HK-2 (cell line): ENCODE measurements at regions not wholly inside any gene's neighbourhood (a gene's known extent, or its start where the extent isn't known, plus 50 kb on each side); places are given as distances from the start of the nearest gene placed in this dataset.

Experiments
- DNase-seq: peaks from one replicate; pipeline ENCODE4 v3.0.0-alpha.2; 2018; ENCODE audit not compliant: unreplicated experiment

- no peak for DNase-seq
Measured at GRCh38 chr5:165175041-165175440, 1669.6 kb downstream of the MAT2B start.

GRCh38 chr5:165184183-165184582 lies 1678.8 kb downstream of the MAT2B start:
- DNase-seq = no peak

- no peak for DNase-seq
Measured at GRCh38 chr5:165185716-165186115, 1680.3 kb downstream of the MAT2B start.

DNA sequence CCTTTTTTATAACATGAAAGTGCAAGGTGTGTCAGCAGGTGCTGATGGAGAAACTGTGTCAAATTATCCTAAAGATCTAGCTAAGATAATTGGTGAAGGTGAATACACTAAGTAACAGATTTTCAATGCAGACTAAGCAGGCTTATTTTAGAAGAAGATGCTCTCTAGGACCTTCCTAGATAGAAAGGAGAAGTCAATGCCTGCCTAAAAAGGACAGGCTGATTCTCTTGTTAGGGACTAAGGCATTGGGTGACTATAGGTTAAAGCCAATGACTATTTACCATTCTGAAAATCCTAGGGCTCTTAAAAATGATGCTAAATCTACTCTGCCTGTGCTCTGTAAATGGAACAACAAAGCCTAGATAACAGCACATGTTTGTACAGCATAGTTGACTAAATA lies 1682.4 kb downstream of the MAT2B start:
- no peak for DNase-seq

DNA sequence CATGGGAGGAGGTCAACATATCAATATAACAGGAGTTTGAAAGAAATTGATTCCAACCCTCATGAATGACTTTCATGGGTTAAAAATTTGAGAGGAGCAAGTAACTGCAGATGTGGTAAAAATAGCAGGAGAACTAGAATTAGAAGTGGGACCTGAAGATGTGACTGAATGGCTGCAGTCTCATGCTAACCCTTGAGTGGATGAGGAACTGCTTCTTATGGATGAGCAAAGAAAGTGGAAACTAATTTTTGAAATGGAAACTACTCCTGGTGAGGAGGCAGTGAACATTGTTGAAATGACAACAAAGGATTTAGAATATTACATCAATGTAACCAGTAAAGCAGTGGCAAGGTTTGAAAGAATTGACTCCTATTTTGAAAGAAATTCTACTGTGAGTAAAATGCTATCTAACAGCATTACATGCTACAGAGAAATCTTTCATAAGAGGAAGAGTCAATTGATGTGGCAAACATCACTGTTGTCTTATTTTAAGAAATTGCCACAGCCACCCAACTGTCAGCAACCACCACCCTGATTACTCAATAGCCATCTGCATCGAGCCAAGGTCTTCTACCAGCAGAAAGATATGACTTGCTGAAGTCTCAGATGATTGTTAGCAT lies 1683.2 kb downstream of the MAT2B start:
- no peak for DNase-seq

DNA sequence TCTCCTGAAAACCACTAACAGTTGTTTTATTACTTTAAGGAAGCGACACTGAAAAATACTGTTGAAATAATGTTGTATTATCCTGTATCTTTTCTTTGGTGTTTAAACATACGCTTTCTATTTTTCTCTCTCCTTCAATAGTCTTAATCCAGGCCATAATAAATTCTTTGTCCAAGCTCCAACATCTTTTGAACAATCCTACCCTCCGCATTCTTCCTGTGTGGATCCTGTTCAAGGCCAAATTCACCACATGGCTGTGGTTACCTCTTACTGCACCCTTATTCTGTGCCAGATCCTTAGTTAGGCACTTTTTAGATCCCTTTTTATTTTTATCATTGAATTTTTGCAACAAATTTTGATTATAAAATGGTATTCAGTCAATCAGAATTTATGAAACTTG lies 1691.5 kb downstream of the MAT2B start:
- DNase-seq = no peak

DNA sequence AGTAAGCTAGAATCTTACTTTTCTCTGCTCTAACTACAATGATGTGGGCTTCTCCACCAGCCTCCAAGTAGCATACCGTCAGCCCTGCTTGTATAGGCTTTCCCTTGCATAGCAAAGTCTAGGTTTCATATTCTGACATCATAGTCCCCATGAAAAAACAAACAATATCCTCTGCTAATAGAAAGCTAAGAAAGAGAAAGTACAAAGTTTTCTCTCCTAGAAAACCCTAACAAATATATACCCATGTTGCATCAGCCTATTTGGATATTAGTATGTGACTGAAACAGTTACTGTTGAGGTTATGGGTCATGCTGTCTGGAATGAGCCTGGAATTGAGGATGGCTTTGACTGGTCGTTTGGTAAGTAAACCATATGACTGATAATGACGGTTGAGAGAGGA lies 1696.0 kb downstream of the MAT2B start:
- DNase-seq = no peak

DNA sequence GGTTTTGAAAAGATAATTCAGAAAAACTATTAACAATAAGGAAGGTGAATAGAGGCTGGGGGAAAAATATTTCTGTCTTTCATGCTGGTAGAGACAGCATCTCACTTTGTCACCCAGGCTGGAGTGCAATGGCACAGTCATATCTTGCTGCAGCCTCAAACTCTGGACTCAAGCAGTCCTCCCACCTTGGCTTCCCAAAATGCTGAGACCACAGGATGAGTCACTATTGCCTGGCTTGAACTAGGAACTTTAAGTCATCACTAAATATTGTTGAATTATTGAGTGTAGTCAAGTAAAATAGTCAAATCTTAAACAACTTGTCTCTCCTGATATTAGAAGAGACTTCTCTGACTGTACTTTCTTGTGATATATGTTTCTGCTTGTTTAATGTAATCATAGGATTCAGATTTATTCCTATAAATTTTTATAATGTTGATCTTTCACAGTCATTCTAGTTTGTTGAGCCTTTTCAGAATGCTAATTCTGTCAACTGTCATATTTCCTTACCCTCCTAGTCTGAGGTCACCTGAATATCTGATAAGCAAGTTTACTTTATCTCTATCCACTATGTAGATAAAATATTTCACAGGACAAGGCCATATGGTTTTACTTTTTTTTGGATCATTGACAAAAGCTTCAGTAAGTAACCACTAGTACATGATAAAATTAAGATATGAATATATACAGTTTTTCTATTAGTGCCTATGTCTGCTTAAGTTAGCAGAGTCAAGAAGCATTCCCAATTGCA lies 1696.5 kb downstream of the MAT2B start:
- DNase-seq = no peak

- DNase-seq = no peak
Measured at GRCh38 chr5:165202519-165202910, 1697.1 kb downstream of the MAT2B start.

DNA sequence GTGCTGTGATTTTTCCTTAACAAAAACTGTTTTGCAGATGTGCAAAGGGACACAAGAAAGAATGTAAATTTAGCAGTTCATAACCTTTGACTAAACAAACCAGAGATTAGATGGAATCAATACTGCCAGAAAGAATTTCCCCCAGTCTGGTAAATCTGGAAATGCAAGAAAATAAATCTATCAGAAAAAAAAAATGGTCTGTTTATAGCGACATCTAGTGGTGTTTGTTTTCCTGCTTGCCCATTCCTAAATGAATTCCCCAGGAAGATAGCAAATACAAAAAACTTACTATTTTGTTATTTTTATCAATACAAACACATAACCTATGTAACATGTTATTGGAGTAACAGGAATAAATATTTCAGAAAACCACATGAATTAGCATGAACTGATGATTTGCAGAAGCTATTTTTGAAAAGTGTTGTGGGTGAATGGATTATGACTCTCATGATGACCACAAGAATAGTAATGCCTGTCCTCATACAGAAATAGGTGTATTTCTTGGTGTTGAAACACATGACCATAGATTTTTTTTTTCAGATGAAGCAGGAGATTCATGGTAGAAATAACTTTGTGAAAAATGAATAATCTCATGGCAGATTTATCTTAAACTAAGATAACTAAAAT lies 1703.8 kb downstream of the MAT2B start:
- DNase-seq = no peak

GRCh38 chr5:165224366-165225045 lies 1719.1 kb downstream of the MAT2B start:
- no peak for DNase-seq

DNA sequence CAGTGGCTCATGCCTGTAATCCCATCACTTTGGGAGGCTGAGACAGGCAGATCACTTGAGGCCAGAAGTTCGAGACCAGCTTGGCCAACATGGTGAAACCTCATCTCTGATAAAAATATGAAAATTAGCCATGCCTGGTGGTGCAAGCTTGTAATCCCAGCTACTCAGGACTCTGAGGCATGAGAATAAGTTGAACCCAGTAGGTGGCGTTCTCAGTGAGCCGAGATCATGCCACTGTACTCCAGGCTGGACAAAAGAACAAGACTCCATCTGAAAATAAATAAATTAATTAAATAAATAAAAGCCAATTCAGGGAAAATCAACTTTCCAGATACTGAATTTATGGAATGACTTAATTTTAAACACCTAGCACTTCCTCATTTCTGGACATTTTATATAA lies 1722.1 kb downstream of the MAT2B start:
- peak; percentile 1 for DNase-seq

GRCh38 chr5:165228184-165228583 lies 1722.8 kb downstream of the MAT2B start:
- DNase-seq = no peak

DNA sequence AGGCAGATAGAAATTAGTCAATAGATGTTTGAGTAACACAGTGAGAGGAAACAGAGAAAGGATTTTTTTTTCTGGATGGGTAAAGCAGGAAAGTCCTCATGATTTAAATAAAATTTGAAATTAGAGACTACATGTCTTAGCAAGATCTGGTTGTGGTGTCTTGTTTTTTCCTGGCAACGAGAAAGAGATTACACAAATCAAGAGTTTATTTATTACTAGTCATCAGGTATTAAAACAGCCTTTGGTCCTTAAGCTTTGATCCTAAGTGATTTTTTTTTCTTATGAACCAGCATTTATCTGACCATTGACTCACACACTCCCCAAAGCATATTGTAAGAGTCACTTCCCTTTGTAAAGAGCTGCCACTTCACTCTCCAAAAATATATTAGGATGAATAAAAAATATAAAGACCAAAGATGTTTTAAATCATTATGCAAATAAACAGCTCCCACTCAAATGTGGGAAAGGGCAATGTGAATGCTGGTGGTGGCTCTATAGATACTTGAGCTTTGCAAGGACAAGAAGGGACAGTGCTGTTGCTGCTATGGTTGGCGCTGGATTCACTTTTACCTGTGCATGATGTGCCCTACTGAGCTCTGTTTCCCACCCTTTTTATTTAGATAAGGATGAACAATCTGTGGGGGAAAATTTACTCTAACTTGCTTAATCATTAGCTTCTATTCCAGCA lies 1726.5 kb downstream of the MAT2B start:
- DNase-seq = no peak

DNA sequence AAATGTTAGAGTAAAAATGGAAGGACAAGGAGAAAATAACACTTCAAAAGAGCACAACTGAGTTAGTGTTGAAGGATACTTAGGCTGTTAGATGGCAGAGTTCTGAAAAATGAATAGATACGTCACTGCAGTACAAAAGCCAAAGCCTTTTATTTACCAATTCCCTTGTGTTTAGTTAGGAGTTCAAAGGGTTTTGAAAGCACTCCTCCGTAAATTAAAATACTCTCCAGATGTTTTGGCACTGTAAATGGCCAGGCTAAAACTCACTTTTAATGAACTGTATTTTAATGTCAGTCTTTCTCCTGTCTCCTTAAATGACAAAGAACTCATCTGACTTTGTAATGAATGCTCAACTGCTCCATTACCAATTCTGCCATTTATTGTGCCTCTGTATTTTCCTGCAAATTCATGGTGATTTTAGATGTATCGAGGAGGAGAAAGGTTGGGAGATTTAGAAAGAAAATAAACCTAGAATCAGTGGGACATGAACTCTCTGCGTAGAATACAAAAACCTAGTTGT lies 1727.2 kb downstream of the MAT2B start:
- no peak for DNase-seq

GRCh38 chr5:165241811-165242210 lies 1736.4 kb downstream of the MAT2B start:
- DNase-seq = no peak

DNA sequence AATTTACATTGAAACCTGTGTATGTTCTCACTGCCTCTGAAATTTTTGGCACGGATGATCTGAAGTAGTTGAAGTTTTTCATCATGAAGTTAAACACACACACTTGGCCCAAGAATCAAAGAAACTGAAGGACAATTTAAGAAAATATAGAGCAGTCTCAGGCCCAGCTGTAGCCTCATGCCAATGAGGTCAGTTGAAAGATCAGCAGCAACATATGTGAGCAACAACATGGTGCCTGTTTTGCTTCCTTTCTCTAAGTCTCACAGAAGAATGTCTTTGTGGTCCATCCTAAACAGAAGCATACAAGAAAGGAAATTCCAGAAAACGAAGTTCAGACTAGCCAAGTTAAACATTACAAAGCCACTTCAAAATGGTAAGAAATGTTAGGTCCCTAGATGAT lies 1737.2 kb downstream of the MAT2B start:
- no peak for DNase-seq

DNA sequence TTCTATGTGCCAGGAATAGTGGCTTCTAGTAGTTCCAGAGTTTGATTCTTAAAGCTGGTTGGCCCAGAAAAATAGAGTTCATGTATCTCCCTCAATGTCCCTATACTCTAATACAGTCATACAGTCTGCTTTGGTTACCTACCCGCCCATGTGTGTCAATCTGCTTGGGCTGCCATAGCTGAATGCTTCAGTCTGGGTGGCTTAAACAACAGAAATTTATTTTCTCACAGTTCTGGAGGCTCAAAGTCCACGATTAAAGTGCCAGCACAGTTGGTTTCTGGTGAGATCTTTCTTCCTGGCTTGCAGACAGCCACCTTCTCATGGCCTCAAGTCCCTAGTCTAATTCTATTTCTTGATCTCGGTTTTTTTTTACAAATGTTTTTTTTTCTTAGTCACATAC lies 1739.0 kb downstream of the MAT2B start:
- no peak for DNase-seq

DNA sequence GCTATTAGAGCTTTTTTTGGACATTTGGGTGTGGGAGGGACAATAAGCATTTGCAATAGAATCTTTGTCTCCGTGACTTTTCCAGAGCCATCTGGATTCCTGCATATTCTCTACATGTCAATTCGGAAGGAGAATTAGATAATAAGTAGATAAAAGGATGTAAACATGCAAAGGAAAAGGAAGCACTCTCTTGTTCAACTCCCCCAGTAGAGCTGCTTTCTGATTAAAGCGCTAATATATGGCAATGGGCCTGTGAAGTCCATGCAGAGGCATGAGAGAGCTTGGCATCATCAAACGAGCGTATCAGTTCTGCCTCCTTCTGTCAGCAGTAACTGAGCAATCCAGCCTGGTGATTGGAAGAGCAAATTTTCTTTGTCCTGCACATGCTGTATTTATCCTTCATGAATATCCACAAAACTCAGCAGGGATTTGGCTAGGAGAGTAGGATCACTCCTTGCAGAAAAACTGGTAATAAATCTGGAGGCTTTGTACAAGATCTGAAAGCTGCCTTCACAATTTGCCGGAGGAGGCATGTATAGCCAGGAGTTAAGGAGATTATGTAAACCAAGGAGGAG lies 1752.9 kb downstream of the MAT2B start:
- DNase-seq = no peak

DNA sequence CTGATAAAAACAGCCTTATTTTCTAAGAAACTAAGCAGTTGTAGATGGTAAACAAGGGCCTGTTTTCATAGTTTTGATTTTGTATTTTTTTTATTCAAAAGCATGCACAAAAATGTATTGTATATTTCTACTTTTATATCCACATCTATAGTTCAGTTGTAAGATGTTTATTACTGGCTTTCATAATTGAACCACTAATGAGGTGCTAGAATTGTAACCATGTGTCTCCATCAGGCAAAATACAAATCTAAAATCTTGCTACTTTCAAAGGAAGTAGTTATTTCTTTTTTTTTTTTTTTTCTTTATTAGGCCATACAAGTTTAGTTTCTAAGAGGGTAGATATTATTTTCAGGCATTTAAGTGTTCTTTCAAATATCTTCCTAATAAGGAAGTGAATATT lies 1755.0 kb downstream of the MAT2B start:
- DNase-seq = no peak

GRCh38 chr5:165263536-165263935 lies 1758.1 kb downstream of the MAT2B start:
- no peak for DNase-seq

DNA sequence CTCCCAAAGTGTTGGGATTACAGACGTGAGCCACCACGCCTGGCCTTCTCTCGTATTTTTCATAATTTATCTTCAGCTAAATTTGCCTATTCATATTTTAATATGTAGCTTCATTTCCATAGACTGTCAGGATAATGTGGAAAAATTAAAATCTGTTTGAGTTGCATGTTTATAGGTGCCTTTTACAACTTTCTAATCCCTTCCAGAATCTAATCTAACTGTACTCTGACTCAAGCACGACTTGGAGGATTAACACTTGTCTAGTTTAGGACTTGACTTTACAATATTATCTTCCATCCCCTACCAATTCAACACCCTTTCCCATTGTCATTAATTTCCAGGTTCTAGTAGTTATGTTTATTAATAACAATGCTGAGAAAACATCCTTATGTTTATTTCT lies 1761.5 kb downstream of the MAT2B start:
- no peak for DNase-seq
